Right cardiac atrium (tissue), 5 donors: ENCODE measurements at regions not wholly inside any gene's neighbourhood (a gene's known extent, or its start where the extent isn't known, plus 50 kb on each side); places are given as distances from the start of the nearest gene placed in this dataset.

Experiments
- ATAC-seq, 2 donors: fragments of 200-7000 bp; cut with Tn5 transposase; one replicate each; pipeline versions ENCODE4 v1.8.0 to v1.9.1; 2020; ENCODE audit warnings: moderate library complexity in 2 of 2, mild to moderate bottlenecking in 1 of 2
- DNase-seq, 3 donors: peaks; one replicate each; pipeline ENCODE4 v3.0.0-alpha.2; 2020
- H3K27ac ChIP-seq: one replicate; pipeline ENCODE4 v1.5.1; 2013; ENCODE audit warnings: mild to moderate bottlenecking, low read length, control low read depth, moderate library complexity
- H3K27me3 ChIP-seq: one replicate; pipeline ENCODE4 v1.6.1; 2013; ENCODE audit not compliant: control insufficient read depth, insufficient read depth
- H3K4me1 ChIP-seq: one replicate; pipeline ENCODE4 v1.6.1; 2013; ENCODE audit warnings: low read length; ENCODE audit not compliant: control insufficient read depth, insufficient read depth
- H3K4me3 ChIP-seq: one replicate; pipeline ENCODE4 v1.5.1; 2013; ENCODE audit warnings: low read length, control low read depth
- H3K9me3 ChIP-seq: one replicate; pipeline ENCODE4 v1.6.1; 2013; ENCODE audit warnings: low read length; ENCODE audit not compliant: control insufficient read depth
- WGBS: extraction: QIAGEN DNeasy Blood & Tissue Kit; methylation state at CpG from one replicate; pipeline ENCODE4 v1.1.7; 2013; 5-methylcytosine and 5-hydroxymethylcytosine counted together
- intact Hi-C, 4 donors: fragments of 100-400 bp; cut with DNase I; formaldehyde crosslinking; loops; one replicate each; pipeline versions ENCODE4 v1.11.0 to v1.14.0; 2022 to 2023
- donor health status: healthy with polysubstance abuse.
- donor health status: DM: no; HTN: yes; CAD: no.
- donor health status: DM: no; HTN: no; CAD: no.
- donor health status: DM: no; HTN: yes; CAD: no; lungs with severe emphysema.
- donor health status: DM: yes; HTN: yes; CAD: no.

DNA sequence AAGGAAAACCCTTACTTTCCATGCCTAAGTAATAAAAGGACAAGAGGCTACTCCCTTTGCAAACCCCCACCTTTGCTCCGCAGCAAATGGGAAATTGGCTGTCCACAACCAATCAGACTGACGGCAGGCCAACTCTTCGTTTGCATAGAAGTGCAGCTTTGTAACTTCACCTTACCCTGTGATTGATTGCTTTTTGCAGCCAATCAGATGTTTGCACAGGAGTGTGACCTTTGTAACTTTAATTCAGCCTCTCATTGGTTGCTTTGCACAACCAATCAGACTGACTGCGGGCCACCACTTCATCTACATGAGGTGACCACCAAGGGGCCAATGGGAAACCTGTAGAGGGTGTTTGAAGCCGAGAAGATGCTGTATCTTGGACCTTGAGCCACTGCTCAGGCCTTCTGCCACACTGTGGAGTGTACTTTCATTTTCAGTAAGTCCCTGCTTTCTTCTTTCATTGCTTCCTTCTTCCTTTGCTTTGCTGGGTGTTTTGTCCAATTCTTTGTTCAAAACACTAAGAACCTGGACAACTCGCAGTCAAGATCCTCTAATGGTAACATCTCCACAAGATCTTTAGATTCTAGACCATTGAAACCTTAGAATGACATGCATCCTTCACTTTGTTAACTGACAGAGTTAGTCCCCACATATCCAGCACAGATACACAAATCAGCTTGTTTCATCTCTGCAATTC lies 51.3 kb upstream of the FREM1 start:
- Histone ChIP-seq H3K27ac (no peak overlapping the region), H3K9me3 (no peaks in the 10 kb centered on the region), H3K27me3 (no peaks in the 10 kb centered on the region), H3K4me1 (no peaks in the 10 kb centered on the region), H3K4me3 (no peak overlapping the region)
- DNase-seq (no peak), ATAC-seq (no peak)
- intact Hi-C loops = no loop called here
- WGBS = 88% methylated on average over 6 of the region's 6 CpGs

DNA sequence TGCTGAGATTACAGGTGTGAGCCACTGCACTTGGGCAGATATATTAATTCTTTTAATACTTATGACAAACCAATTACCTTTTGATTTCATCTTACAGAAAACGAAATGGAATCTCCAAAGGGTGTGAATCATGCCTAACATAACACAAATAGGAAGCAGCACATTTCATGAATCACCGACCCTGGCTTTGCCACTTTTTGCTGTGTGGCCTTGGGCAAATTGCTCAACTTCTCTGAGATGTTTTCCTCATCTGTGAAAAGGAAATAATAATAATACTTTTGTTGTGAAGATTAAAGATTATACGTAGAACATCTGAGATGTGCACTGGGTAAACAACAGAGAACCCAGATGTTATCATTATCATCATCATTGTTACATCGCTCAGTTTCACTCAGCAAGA lies 50.7 kb upstream of the FREM1 start:
- ATAC-seq = no peak
- Histone ChIP-seq H3K4me1 (no peaks in the 10 kb centered on the region), H3K27me3 (no peaks in the 10 kb centered on the region), H3K4me3 (no peak overlapping the region), H3K27ac (no peak overlapping the region), H3K9me3 (no peaks in the 10 kb centered on the region)
- intact Hi-C loops = no loop called here
- WGBS = 76% methylated on average over 4 of the region's 4 CpGs
- DNase-seq = no peak
